Activated CD8-positive, alpha-beta T cell treated with anti-CD3 and anti-CD28 coated beads for 36 hours (primary cell): ENCODE measurements at regions not wholly inside any gene's neighbourhood (a gene's known extent, or its start where the extent isn't known, plus 50 kb on each side); places are given as distances from the start of the nearest gene placed in this dataset.

Experiments
- ATAC-seq: fragments of 200-7000 bp; cut with Tn5 transposase; one replicate; pipeline ENCODE4 v1.10.0; 2021; ENCODE audit warnings: mild to moderate bottlenecking, moderate library complexity
- CTCF ChIA-PET: fragments of 350-600 bp; sonication (Branson Sonifier 250); formaldehyde crosslinking; loops from one replicate; lab custom pipeline; 2021; ENCODE audit warnings: antibody characterized with exemption; lab: Charles Lee
- POLR2A ChIA-PET: fragments of 350-600 bp; sonication (Branson Sonifier 250); formaldehyde crosslinking; loops from one replicate; lab custom pipeline; 2021; ENCODE audit warnings: antibody characterized with exemption; lab: Charles Lee
- DNase-seq: peaks from one replicate; pipeline ENCODE4 v3.0.0-alpha.2; 2020
- H3K27ac Mint-ChIP-seq: one replicate; pipeline ENCODE4 v1.8.0; 2021; ENCODE audit warnings: mild to moderate bottlenecking, mixed read lengths
- H3K27me3 Mint-ChIP-seq: one replicate; pipeline ENCODE4 v1.8.0; 2021; ENCODE audit warnings: mixed read lengths
- H3K36me3 Mint-ChIP-seq: one replicate; pipeline ENCODE4 v1.8.0; 2021; ENCODE audit warnings: low read depth, mixed read lengths
- H3K4me1 Mint-ChIP-seq: one replicate; pipeline ENCODE4 v1.8.0; 2021; ENCODE audit warnings: low read depth, mixed read lengths
- H3K4me3 Mint-ChIP-seq: one replicate; pipeline ENCODE4 v1.8.0; 2021; ENCODE audit warnings: mild to moderate bottlenecking, moderate library complexity, mixed read lengths
- H3K9me3 Mint-ChIP-seq: one replicate; pipeline ENCODE4 v1.8.0; 2021; ENCODE audit warnings: mixed read lengths
- CTCF ChIP-seq: fragments of 200-600 bp; IDR thresholded peaks from one replicate; pipeline ENCODE4 v1.8.0; 2022; ENCODE audit warnings: antibody characterized with exemption, mild to moderate bottlenecking
- intact Hi-C: fragments of 100-400 bp; cut with micrococcal nuclease; formaldehyde crosslinking; loops from one replicate; pipeline ENCODE4 v1.10.0; 2022

GRCh38 chr13:44660050-44660449 is 83.9 kb upstream of the TSC22D1 start:
- DNase-seq (no peak), ATAC-seq (no peak)
- no peaks in the 10 kb centered on the region for H3K9me3 Mint-ChIP-seq
- POLR2A ChIA-PET = interaction anchor here (0.7 kb wide), 1 partner anchor 9 kb away, joined by 3 read pairs; no protein-coding TSS in a partner anchor
- TF ChIP-seq CTCF = no peak
- H3K4me1 Mint-ChIP-seq = no peaks in the 10 kb centered on the region
- H3K36me3 Mint-ChIP-seq = no peaks in the 10 kb centered on the region
- no peak overlapping the region for H3K27ac Mint-ChIP-seq
- CTCF ChIA-PET = no interaction called here
- intact Hi-C loops = no loop called here
- no peak overlapping the region for H3K4me3 Mint-ChIP-seq
- peaks cover 11% of the 10 kb centered on the region for H3K27me3 Mint-ChIP-seq

GRCh38 chr13:44652962-44653660 is 77.0 kb upstream of the TSC22D1 start:
- POLR2A ChIA-PET = interaction anchor here (1.3 kb wide), 1 partner anchor 58 kb away, joined by 3 read pairs; no protein-coding TSS in a partner anchor
- Mint-ChIP-seq H3K27ac (no peak overlapping the region), H3K4me3 (no peak overlapping the region), H3K27me3 (peaks cover 11% of the 10 kb centered on the region), H3K36me3 (no peaks in the 10 kb centered on the region), H3K9me3 (no peaks in the 10 kb centered on the region), H3K4me1 (peaks cover 18% of the 10 kb centered on the region)
- ATAC-seq (no peak), DNase-seq (no peak)
- no peak for TF ChIP-seq CTCF
- CTCF ChIA-PET = no interaction called here
- intact Hi-C loops = no loop called here

- no peaks in the 10 kb centered on the region for H3K9me3 Mint-ChIP-seq
Measured at GRCh38 chr13:44652168-44652567, 76.0 kb upstream of the TSC22D1 start.

DNA sequence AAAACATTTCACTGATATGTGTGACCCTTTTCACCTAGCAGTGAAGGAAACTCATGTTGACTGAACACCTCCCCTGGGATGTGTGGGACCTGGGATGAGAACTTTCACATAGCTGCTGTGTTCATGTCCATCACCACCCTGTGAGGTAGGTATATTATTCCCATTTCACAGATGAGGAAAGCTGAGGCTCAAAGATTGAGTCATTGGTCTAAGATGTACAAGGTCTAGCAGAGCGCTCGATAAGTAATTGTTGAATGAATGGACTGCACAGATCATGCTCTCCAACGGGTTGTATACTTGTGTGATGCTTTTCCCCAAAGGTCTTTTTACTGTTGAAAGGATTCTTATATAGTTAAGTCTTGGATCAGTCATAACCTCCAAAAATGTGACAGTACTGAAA is 75.6 kb upstream of the TSC22D1 start:
- Mint-ChIP-seq H3K27ac (no peak overlapping the region), H3K4me1 (peaks cover 21% of the 10 kb centered on the region), H3K36me3 (no peaks in the 10 kb centered on the region), H3K4me3 (no peak overlapping the region), H3K27me3 (peaks cover 13% of the 10 kb centered on the region), H3K9me3 (no peaks in the 10 kb centered on the region)
- POLR2A ChIA-PET = interaction anchor here (1.0 kb wide), 1 partner anchor 8 kb away, joined by 3 read pairs; no protein-coding TSS in a partner anchor
- DNase-seq (no peak), ATAC-seq (no peak)
- no peak for TF ChIP-seq CTCF
- CTCF ChIA-PET = no interaction called here
- intact Hi-C loops = no loop called here

More at GRCh38 chr13:44652168-44652567, 76.0 kb upstream of the TSC22D1 start:
- DNase-seq = no peak
- TF ChIP-seq CTCF = no peak
- CTCF ChIA-PET = no interaction called here
- Mint-ChIP-seq H3K4me1 (peaks cover 21% of the 10 kb centered on the region), H3K27me3 (peaks cover 12% of the 10 kb centered on the region), H3K4me3 (no peak overlapping the region), H3K27ac (no peak overlapping the region), H3K36me3 (no peaks in the 10 kb centered on the region)
- intact Hi-C loops = no loop called here
- POLR2A ChIA-PET = no interaction called here
- ATAC-seq = no peak

DNA sequence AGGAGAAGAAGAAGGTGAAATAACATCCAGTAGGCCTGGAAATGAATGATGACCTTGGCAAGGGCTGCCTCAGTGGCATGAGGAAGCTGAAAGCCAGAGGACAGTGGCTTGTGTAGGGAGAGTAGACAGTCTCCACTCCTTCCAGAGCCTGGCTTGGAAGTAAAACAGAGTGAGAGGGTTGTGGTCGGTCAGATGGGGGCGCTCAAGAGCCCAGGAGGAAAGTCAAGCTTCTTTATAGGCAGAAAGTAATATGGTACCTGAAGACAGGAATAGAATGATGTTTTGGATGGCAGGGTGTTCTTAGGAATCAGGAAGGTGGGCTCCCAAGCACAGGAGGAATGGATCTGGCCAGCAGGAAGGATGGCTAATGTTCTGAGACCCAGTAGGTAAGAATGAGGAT is 75.1 kb upstream of the TSC22D1 start:
- H3K36me3 Mint-ChIP-seq = no peaks in the 10 kb centered on the region
- DNase-seq = no peak
- H3K9me3 Mint-ChIP-seq = no peaks in the 10 kb centered on the region
- ATAC-seq = no peak
- no peak overlapping the region for H3K27ac Mint-ChIP-seq
- H3K27me3 Mint-ChIP-seq = peaks cover 14% of the 10 kb centered on the region
- TF ChIP-seq CTCF = no peak
- POLR2A ChIA-PET = interaction anchor here (1.0 kb wide), 1 partner anchor 9 kb away, joined by 3 read pairs; no protein-coding TSS in a partner anchor
- H3K4me3 Mint-ChIP-seq = no peak overlapping the region
- peaks cover 21% of the 10 kb centered on the region for H3K4me1 Mint-ChIP-seq
- intact Hi-C loops = no loop called here
- CTCF ChIA-PET = interaction anchor here (0.6 kb wide), 2 partner anchors 133 to 527 kb away, joined by 3 read pairs; no protein-coding TSS in a partner anchor
